Smooth muscle cell (in vitro differentiated cells): ENCODE measurements at regions not wholly inside any gene's neighbourhood (a gene's known extent, or its start where the extent isn't known, plus 50 kb on each side); places are given as distances from the start of the nearest gene placed in this dataset.
A peak's percentile ranks its signal among the peaks of the same experiment; 100 is the strongest.
"Not testable (repeated sequence)": the region's sequence is repeated elsewhere in the genome, so short reads cannot be mapped to it uniquely, and the experiment has no call there.

Source experiments
- DNase-seq: peaks from one replicate; lab custom pipeline; 2025; ENCODE audit not compliant: unreplicated experiment; lab: John Stamatoyannopoulos, UW
- H2AFZ ChIP-seq: fragments of 200-600 bp; sonication (generic); 2 replicates; pipeline ENCODE4 v1.6.0; 2016; ENCODE audit warnings: antibody characterized with exemption, low read depth, mild to moderate bottlenecking
- H3F3A ChIP-seq: fragments of 200-600 bp; sonication (generic); 2 replicates; pipeline ENCODE4 v1.6.0; 2017; ENCODE audit warnings: antibody characterized with exemption, low read depth
- H3K27ac ChIP-seq: fragments of 200-600 bp; sonication (generic); 2 replicates; pipeline ENCODE4 v1.5.1; 2016; ENCODE audit warnings: low read depth, mild to moderate bottlenecking
- H3K27me3 ChIP-seq: fragments of 200-600 bp; sonication (generic); 2 replicates; pipeline ENCODE4 v1.6.1; 2016; ENCODE audit warnings: low read depth, mild to moderate bottlenecking
- H3K36me3 ChIP-seq: fragments of 200-600 bp; sonication (generic); 2 replicates; pipeline ENCODE4 v1.5.1; 2016; ENCODE audit warnings: low read depth
- H3K4me1 ChIP-seq: fragments of 200-600 bp; sonication (generic); 2 replicates; pipeline ENCODE4 v1.5.1; 2016; ENCODE audit warnings: low read depth
- H3K4me2 ChIP-seq: fragments of 200-600 bp; sonication (generic); 2 replicates; pipeline ENCODE4 v1.6.0; 2016; ENCODE audit warnings: mild to moderate bottlenecking
- H3K4me3 ChIP-seq: fragments of 200-600 bp; sonication (generic); 2 replicates; pipeline ENCODE4 v1.5.1; 2016; ENCODE audit warnings: mild to moderate bottlenecking
- H3K79me2 ChIP-seq: fragments of 200-600 bp; sonication (generic); 2 replicates; pipeline ENCODE4 v1.6.0; 2016; ENCODE audit warnings: low read depth, mild to moderate bottlenecking
- H3K9ac ChIP-seq: fragments of 200-600 bp; sonication (generic); 2 replicates; pipeline ENCODE4 v1.6.0; 2016; ENCODE audit warnings: low read depth
- H3K9me3 ChIP-seq: fragments of 200-600 bp; sonication (generic); replicated peaks from 2 replicates; pipeline ENCODE4 v1.5.1; 2016; ENCODE audit warnings: low read depth
- H4K20me1 ChIP-seq: fragments of 200-600 bp; sonication (generic); 2 replicates; pipeline ENCODE4 v1.6.0; 2016; ENCODE audit warnings: low read depth
- WGBS: methylation state at CpG from one replicate; pipeline ENCODE4 v1.1.7; 2016; ENCODE audit warnings: low lambda C conversion rate; 5-methylcytosine and 5-hydroxymethylcytosine counted together
- TF ChIP-seq, protein P1 (sequence below): fragments of 200-600 bp; sonication (generic); IDR thresholded peaks from 2 replicates; pipeline ENCODE4 v1.5.1; 2017; ENCODE audit warnings: borderline replicate concordance, mild to moderate bottlenecking, antibody characterized with exemption; ENCODE audit not compliant: insufficient read depth, poor library complexity, severe bottlenecking

DNA sequence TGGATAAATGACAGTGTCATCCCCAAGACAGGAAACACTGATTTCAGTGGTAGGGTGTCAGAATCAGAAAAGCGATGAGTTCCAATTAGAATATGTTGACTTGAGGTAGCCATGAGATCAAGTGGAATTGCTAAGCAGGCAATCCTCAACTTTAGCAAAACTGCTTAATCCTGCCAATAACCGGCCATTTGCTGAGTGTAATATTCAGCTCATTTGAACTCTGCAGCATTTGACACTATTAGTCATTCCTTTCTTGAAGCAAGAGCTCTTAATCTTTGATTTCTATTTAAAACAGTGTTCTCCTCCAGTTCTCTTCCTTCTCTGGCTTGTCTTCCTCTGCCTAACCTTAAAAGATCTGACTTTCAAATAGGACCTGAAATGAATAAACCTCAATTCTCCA, 68.7 kb upstream of the DCLK2 start:
- TF ChIP-seq, protein P1, sequence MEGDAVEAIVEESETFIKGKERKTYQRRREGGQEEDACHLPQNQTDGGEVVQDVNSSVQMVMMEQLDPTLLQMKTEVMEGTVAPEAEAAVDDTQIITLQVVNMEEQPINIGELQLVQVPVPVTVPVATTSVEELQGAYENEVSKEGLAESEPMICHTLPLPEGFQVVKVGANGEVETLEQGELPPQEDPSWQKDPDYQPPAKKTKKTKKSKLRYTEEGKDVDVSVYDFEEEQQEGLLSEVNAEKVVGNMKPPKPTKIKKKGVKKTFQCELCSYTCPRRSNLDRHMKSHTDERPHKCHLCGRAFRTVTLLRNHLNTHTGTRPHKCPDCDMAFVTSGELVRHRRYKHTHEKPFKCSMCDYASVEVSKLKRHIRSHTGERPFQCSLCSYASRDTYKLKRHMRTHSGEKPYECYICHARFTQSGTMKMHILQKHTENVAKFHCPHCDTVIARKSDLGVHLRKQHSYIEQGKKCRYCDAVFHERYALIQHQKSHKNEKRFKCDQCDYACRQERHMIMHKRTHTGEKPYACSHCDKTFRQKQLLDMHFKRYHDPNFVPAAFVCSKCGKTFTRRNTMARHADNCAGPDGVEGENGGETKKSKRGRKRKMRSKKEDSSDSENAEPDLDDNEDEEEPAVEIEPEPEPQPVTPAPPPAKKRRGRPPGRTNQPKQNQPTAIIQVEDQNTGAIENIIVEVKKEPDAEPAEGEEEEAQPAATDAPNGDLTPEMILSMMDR: no peak
- H3K4me2 ChIP-seq: no peak overlapping the region
- H3K4me3 ChIP-seq: no peak overlapping the region
- no peaks in the 10 kb centered on the region for H3K27me3 ChIP-seq
- H3K9ac ChIP-seq: no peak overlapping the region
- H3F3A ChIP-seq: peaks cover 7% of the 10 kb centered on the region
- H3K36me3 ChIP-seq: no peaks in the 10 kb centered on the region
- 80% methylated on average over 2 of the region's 2 CpGs for WGBS
- no peaks in the 10 kb centered on the region for H4K20me1 ChIP-seq
- H3K27ac ChIP-seq: no peak overlapping the region
- no peaks in the 10 kb centered on the region for H3K9me3 ChIP-seq
- DNase-seq: no peak
- no peaks in the 10 kb centered on the region for H3K79me2 ChIP-seq
- H2AFZ ChIP-seq: no peak overlapping the region
- H3K4me1 ChIP-seq: peaks cover 18% of the 10 kb centered on the region

- no peak for DNase-seq
- Histone ChIP-seq H3K4me1 (peaks cover 7% of the 10 kb centered on the region), H3K9ac (no peak overlapping the region), H3K4me2 (no peak overlapping the region), H2AFZ (peak overlapping the region; percentile 49), H3F3A (peaks cover 4% of the 10 kb centered on the region), H3K79me2 (no peaks in the 10 kb centered on the region), H3K36me3 (no peaks in the 10 kb centered on the region), H3K4me3 (no peak overlapping the region), H4K20me1 (no peaks in the 10 kb centered on the region), H3K27me3 (no peaks in the 10 kb centered on the region), H3K9me3 (no peaks in the 10 kb centered on the region), H3K27ac (no peak overlapping the region)
- 54% methylated on average over 6 of the region's 6 CpGs for WGBS
- TF ChIP-seq, protein P1: peak; percentile 51
These were observed 67.6 kb upstream of the DCLK2 start for GRCh38 chr4:150010525-150011126.

DNA sequence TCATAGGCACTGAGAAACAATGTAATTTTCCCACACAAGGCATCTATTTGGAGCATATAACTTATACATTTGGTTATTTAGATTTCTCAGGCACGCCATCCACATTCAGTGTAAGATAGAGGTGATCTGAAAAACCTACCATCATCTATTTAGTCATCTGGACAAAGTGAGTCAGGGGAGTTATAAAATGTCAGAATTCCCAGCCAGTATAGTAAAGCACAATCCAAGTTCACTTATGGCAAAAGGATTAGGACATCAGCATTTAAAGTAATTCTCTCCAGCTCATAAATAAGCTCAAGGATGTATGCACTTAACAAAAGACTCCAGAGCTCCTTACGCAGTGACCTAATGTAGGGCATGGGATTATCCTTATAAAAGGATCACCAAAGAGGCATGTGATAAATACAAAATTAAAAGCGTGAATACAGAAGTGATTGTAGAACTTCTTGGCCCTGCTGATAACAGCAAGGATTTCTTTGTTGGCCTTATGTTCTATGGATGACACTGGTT, 65.3 kb upstream of the DCLK2 start:
- 54% methylated on average over 3 of the region's 3 CpGs for WGBS
- Histone ChIP-seq H3K9ac (no peak overlapping the region), H3K79me2 (no peaks in the 10 kb centered on the region), H4K20me1 (no peaks in the 10 kb centered on the region), H3K27ac (peak overlapping the region; percentile 20), H3F3A (peaks cover 4% of the 10 kb centered on the region), H3K4me2 (no peak overlapping the region), H3K4me1 (no peaks in the 10 kb centered on the region), H3K36me3 (no peaks in the 10 kb centered on the region), H2AFZ (peak overlapping the region; percentile 10), H3K27me3 (no peaks in the 10 kb centered on the region), H3K9me3 (no peaks in the 10 kb centered on the region), H3K4me3 (no peak overlapping the region)
- no peak for DNase-seq
- TF ChIP-seq, protein P1: no peak

DNA sequence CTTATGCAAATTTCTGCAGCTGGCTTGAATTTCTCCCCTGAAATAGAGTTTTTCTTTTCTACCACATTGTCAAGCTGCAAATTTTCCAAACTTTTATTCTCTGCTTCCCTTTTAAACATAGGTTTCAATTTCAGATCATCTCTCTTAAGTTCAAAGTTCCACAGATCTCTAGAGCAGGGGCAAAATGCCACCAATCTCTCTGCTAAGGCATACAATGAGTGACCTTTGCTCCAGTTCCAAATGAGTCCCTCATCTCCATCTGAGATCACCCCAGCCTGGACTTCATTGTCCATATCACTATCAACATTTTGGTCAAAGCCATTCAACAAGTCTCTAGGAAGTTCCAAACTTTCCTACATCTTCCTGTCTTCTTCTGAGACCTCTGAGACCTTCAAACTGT, 62.3 kb upstream of the DCLK2 start:
- not testable (repeated sequence) for H3F3A ChIP-seq, H3K9me3 ChIP-seq, H2AFZ ChIP-seq, H3K27ac ChIP-seq, H3K4me1 ChIP-seq, H4K20me1 ChIP-seq, H3K36me3 ChIP-seq, DNase-seq, H3K4me3 ChIP-seq, H3K9ac ChIP-seq, H3K79me2 ChIP-seq, H3K27me3 ChIP-seq, H3K4me2 ChIP-seq

DNA sequence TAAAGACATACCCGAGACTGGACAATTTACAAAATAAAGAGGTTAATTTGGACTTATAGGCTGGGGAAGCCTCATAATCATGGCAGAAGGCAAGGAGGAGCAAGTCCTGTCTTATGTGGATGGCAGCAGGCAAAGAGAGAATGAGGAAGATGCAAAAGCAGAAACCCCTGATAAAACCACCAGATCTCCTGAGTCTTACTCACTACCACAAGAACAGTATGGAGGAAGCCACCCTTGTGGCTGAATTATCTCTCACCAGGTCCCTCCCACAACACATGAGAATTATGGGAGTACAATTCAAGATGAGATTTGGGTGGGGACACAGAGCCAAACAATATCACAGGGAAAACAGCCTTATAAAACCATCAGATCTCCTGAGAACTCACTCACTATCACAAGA, 61.6 kb upstream of the DCLK2 start:
- not testable (repeated sequence) for H3K27me3 ChIP-seq, H3K27ac ChIP-seq, H3F3A ChIP-seq, H3K4me3 ChIP-seq, H3K9ac ChIP-seq, DNase-seq, H3K4me2 ChIP-seq, H3K4me1 ChIP-seq, H3K79me2 ChIP-seq, H2AFZ ChIP-seq, H4K20me1 ChIP-seq, H3K36me3 ChIP-seq, H3K9me3 ChIP-seq
- WGBS: 100% methylated on average over 1 of the region's 1 CpG
